Activated CD4-positive, alpha-beta T cell treated with anti-CD3 and anti-CD28 coated beads, Interleukin-2, amount 50 U/mL, for 48 hours (primary cell): ENCODE measurements at regions not wholly inside any gene's neighbourhood (a gene's known extent, or its start where the extent isn't known, plus 50 kb on each side); places are given as distances from the start of the nearest gene placed in this dataset.

Source experiments
- DNase-seq, 2 experiments: peaks; one replicate each; pipeline ENCODE4 v3.0.0-alpha.2; 2020

- no peak for DNase-seq
Measured at GRCh38 chr20:34163307-34163706, 51.3 kb upstream of the EIF2S2 start.

- no peak for DNase-seq
Measured at GRCh38 chr20:34164381-34164984, 52.4 kb upstream of the EIF2S2 start.

- no peak for DNase-seq
Measured at GRCh38 chr20:34165018-34165619, 53.1 kb upstream of the EIF2S2 start.

GRCh38 chr20:34171640-34172039 is 59.6 kb upstream of the EIF2S2 start:
- no peak for DNase-seq

GRCh38 chr20:34172926-34173325 is 60.9 kb upstream of the EIF2S2 start:
- DNase-seq = no peak

- no peak for DNase-seq
Measured at GRCh38 chr20:34175079-34175478, 63.0 kb upstream of the EIF2S2 start.

- no peak for DNase-seq
Measured at GRCh38 chr20:34175879-34176278, 63.8 kb upstream of the EIF2S2 start.

GRCh38 chr20:34177052-34177451 is 64.2 kb upstream of the ASIP start:
- no peak for DNase-seq

GRCh38 chr20:34179637-34180360 is 61.4 kb upstream of the ASIP start:
- no peak for DNase-seq

GRCh38 chr20:34180460-34181120 is 60.6 kb upstream of the ASIP start:
- DNase-seq = no peak

- no peak for DNase-seq
Measured at GRCh38 chr20:34181484-34181883, 59.7 kb upstream of the ASIP start.

- no peak for DNase-seq
Measured at GRCh38 chr20:34185766-34186620, 55.2 kb upstream of the ASIP start.

GRCh38 chr20:34189572-34190163 is 51.6 kb upstream of the ASIP start:
- no peak for DNase-seq

GRCh38 chr20:34190262-34190661 is 51.0 kb upstream of the ASIP start:
- DNase-seq = no peak

GRCh38 chr20:34190679-34191090 is 50.5 kb upstream of the ASIP start:
- peak; percentile 42 to 50 for DNase-seq
